ENCODE measurements at regions not wholly inside any gene's neighbourhood (a gene's known extent, or its start where the extent isn't known, plus 50 kb on each side); places are given as distances from the start of the nearest gene placed in this dataset.

DNA sequence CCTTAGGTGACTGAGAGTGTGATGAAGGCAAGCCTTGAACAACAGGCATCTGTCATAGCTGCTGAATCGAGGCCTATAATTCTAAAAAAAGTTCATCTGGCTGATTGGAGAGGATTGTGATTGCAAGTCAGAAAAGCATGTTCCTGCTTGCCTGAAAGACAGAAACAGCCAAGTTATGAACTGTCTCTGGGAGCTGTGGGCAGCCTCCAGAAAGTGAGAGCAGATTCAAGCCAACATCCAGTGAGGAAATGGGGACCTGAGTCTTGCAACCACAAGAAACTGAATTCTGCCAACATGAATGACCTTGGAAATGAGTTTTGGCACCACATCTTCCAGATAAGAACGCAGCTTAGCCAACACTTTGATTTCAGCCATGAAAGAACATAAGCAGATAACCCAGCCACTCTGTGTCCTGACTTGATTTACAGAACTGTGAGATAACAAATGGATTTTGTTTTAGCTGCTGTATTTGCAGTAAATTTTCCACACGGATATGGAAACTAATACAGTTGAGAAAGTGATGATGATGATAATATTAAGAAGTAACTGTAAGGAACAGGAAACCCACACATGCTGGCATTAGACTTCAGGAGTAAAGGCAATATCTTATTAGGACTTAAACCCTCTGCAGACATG, 240.3 kb upstream of the NDST3 start:
- TF ChIP-seq, protein P1, sequence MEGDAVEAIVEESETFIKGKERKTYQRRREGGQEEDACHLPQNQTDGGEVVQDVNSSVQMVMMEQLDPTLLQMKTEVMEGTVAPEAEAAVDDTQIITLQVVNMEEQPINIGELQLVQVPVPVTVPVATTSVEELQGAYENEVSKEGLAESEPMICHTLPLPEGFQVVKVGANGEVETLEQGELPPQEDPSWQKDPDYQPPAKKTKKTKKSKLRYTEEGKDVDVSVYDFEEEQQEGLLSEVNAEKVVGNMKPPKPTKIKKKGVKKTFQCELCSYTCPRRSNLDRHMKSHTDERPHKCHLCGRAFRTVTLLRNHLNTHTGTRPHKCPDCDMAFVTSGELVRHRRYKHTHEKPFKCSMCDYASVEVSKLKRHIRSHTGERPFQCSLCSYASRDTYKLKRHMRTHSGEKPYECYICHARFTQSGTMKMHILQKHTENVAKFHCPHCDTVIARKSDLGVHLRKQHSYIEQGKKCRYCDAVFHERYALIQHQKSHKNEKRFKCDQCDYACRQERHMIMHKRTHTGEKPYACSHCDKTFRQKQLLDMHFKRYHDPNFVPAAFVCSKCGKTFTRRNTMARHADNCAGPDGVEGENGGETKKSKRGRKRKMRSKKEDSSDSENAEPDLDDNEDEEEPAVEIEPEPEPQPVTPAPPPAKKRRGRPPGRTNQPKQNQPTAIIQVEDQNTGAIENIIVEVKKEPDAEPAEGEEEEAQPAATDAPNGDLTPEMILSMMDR (conservative IDR thresholded peaks at IDR 0.05): no peak
- WGBS, 2 experiments (ENCODE audit: insufficient coverage in 1 of 2, insufficient read length in 1 of 2): 91 to 96% methylated on average over 3 of the region's 3 CpGs
- Histone ChIP-seq H3K9me3 (ENCODE audit: control insufficient read depth, low read length) (no peaks in the 10 kb centered on the region), H3K27me3 (ENCODE audit: control insufficient read depth, insufficient read depth, low read length, poor library complexity, severe bottlenecking) (no peaks in the 10 kb centered on the region), H3K9ac (ENCODE audit: extremely low read depth, low read length, poor library complexity, severe bottlenecking) (no peak overlapping the region), H3K36me3 (ENCODE audit: control insufficient read depth, insufficient read depth, low read length) (no peaks in the 10 kb centered on the region), H3K4me1 (ENCODE audit: control insufficient read depth, insufficient read depth, low read length) (no peaks in the 10 kb centered on the region), H3K27ac (ENCODE audit: low read depth, low read length) (no peak overlapping the region), H3K4me3 (ENCODE audit: low read length) (no peak overlapping the region)
- H3K27ac Mint-ChIP-seq: no peak overlapping the region
- no peaks in the 10 kb centered on the region for H3K9me3 Mint-ChIP-seq
- DNase-seq: no peak
- H3K36me3 Mint-ChIP-seq (ENCODE audit: low read depth): no peaks in the 10 kb centered on the region
- H3K4me1 Mint-ChIP-seq: peaks cover 11% of the 10 kb centered on the region
- H3K27me3 Mint-ChIP-seq (ENCODE audit: insufficient read depth): no peaks in the 10 kb centered on the region
- no peak overlapping the region for H3K4me3 Mint-ChIP-seq

DNA sequence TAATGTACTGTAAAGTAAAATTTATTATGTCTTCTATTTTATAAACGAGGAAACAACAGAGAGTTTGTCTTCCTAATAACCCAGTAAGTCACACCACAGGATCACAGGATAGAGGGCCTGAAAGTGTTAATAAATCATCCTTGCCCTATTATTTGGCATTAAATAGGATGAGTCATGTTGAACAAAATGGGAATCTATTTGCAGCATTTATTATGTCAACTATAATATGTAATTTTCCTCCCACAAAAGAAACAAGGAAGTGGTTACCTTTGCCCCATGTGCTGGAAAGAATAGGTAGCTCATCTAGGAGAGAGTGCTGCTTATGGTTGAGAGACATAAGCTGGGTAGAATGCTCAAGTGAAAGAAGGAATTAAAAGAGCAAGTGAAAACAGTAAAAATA, 237.6 kb upstream of the NDST3 start:
- WGBS, 2 experiments (ENCODE audit: insufficient coverage in 1 of 2, insufficient read length in 1 of 2): 100% methylated on average over 1 of the region's 1 CpG; no CpG with 5 or more reads in 1 of the 2 experiments
- Histone ChIP-seq H3K9me3 (ENCODE audit: control insufficient read depth, low read length) (no peaks in the 10 kb centered on the region), H3K9ac (ENCODE audit: extremely low read depth, low read length, poor library complexity, severe bottlenecking) (no peak overlapping the region), H3K27me3 (ENCODE audit: control insufficient read depth, insufficient read depth, low read length, poor library complexity, severe bottlenecking) (no peaks in the 10 kb centered on the region), H3K4me1 (ENCODE audit: control insufficient read depth, insufficient read depth, low read length) (no peaks in the 10 kb centered on the region), H3K27ac (ENCODE audit: low read depth, low read length) (no peak overlapping the region), H3K4me3 (ENCODE audit: low read length) (no peak overlapping the region), H3K36me3 (ENCODE audit: control insufficient read depth, insufficient read depth, low read length) (no peaks in the 10 kb centered on the region)
- H3K4me3 Mint-ChIP-seq: no peak overlapping the region
- H3K9me3 Mint-ChIP-seq: no peaks in the 10 kb centered on the region
- no peaks in the 10 kb centered on the region for H3K27me3 Mint-ChIP-seq (ENCODE audit: insufficient read depth)
- no peak overlapping the region for H3K27ac Mint-ChIP-seq
- no peak for DNase-seq
- H3K4me1 Mint-ChIP-seq: peaks cover 18% of the 10 kb centered on the region
- no peaks in the 10 kb centered on the region for H3K36me3 Mint-ChIP-seq (ENCODE audit: low read depth)
- TF ChIP-seq, protein P1 (conservative IDR thresholded peaks at IDR 0.05): no peak

DNA sequence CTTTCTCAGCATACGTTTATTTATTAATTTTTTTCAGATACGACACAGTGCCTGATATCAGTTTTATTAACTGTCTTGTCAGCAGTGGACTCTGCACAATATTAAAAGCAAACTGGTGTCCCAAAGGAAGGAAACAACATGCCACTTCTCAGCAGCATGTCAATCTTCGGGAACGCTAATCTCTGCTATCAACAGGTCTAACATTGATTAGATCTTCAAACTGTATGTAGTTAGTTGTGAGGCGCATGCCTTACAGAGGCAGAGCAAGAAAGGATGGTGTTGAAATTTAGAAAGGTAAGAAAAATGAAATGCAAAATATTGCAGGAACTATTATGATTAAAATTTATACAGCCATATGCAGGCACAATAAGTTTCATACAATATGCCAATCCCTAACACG, 233.7 kb upstream of the NDST3 start:
- H3K27ac Mint-ChIP-seq: no peak overlapping the region
- Histone ChIP-seq H3K9ac (ENCODE audit: extremely low read depth, low read length, poor library complexity, severe bottlenecking) (no peak overlapping the region), H3K9me3 (ENCODE audit: control insufficient read depth, low read length) (no peaks in the 10 kb centered on the region), H3K36me3 (ENCODE audit: control insufficient read depth, insufficient read depth, low read length) (no peaks in the 10 kb centered on the region), H3K4me3 (ENCODE audit: low read length) (no peak overlapping the region), H3K4me1 (ENCODE audit: control insufficient read depth, insufficient read depth, low read length) (no peaks in the 10 kb centered on the region), H3K27ac (ENCODE audit: low read depth, low read length) (no peak overlapping the region), H3K27me3 (ENCODE audit: control insufficient read depth, insufficient read depth, low read length, poor library complexity, severe bottlenecking) (no peaks in the 10 kb centered on the region)
- DNase-seq: no peak
- H3K9me3 Mint-ChIP-seq: no peaks in the 10 kb centered on the region
- TF ChIP-seq, protein P1 (conservative IDR thresholded peaks at IDR 0.05): no peak
- WGBS, 2 experiments (ENCODE audit: insufficient coverage in 1 of 2, insufficient read length in 1 of 2): 77% methylated on average over 2 to 6 of the region's 6 CpGs
- peaks cover 20% of the 10 kb centered on the region for H3K4me1 Mint-ChIP-seq
- H3K36me3 Mint-ChIP-seq (ENCODE audit: low read depth): no peaks in the 10 kb centered on the region
- no peak overlapping the region for H3K4me3 Mint-ChIP-seq
- no peaks in the 10 kb centered on the region for H3K27me3 Mint-ChIP-seq (ENCODE audit: insufficient read depth)
